Endothelial cell (in vitro differentiated cells): ENCODE measurements at regions not wholly inside any gene's neighbourhood (a gene's known extent, or its start where the extent isn't known, plus 50 kb on each side); places are given as distances from the start of the nearest gene placed in this dataset.

Experiments
- DNase-seq: peaks from one replicate; pipeline ENCODE4 v3.0.0; 2021; ENCODE audit warnings: low spot score
- H3K27ac Mint-ChIP-seq: one replicate; pipeline ENCODE4 v1.8.0; 2021; ENCODE audit warnings: mixed read lengths, inconsistent platforms; ENCODE audit not compliant: unreplicated experiment
- H3K27me3 Mint-ChIP-seq: one replicate; pipeline ENCODE4 v1.8.0; 2021; ENCODE audit warnings: mild to moderate bottlenecking, moderate library complexity, mixed read lengths, inconsistent platforms; ENCODE audit not compliant: unreplicated experiment
- H3K36me3 Mint-ChIP-seq: one replicate; pipeline ENCODE4 v1.8.0; 2021; ENCODE audit warnings: mild to moderate bottlenecking, low read depth, mixed read lengths, inconsistent platforms; ENCODE audit not compliant: unreplicated experiment
- H3K4me1 Mint-ChIP-seq: one replicate; pipeline ENCODE4 v1.8.0; 2021; ENCODE audit warnings: mild to moderate bottlenecking, mixed read lengths, inconsistent platforms; ENCODE audit not compliant: unreplicated experiment
- H3K4me3 Mint-ChIP-seq: one replicate; pipeline ENCODE4 v1.8.0; 2021; ENCODE audit warnings: mild to moderate bottlenecking, mixed read lengths, inconsistent platforms; ENCODE audit not compliant: unreplicated experiment
- H3K9me3 Mint-ChIP-seq: one replicate; pipeline ENCODE4 v1.8.0; 2021; ENCODE audit warnings: mixed read lengths, inconsistent platforms; ENCODE audit not compliant: unreplicated experiment
- TF ChIP-seq, protein P1 (sequence below): fragments of 200-600 bp; sonication (generic); IDR thresholded peaks from one replicate; pipeline ENCODE4 v1.5.0; 2021; ENCODE audit warnings: antibody characterized with exemption; ENCODE audit not compliant: unreplicated experiment

DNA sequence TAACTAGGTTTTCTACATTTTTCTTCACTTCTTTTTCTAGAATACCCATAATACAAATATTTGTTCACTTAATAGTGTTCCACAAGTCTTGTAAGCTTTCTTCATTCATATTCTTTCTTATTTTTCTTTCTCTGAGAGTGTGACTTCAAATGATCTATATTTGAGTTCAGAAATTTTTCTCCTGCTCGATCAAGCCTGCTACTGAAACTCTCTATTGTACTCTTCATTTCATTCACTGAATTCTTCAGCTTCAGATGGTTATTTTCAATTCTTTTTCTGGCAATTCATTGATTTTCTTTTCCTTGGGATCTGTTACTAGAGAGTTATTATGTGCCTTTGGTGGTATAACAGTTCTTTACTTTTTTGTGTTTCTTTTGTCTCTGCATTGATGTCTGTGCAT is 82.5 kb upstream of the CAMK1G start:
- Mint-ChIP-seq H3K4me3 (no peak overlapping the region), H3K27me3 (no peaks in the 10 kb centered on the region), H3K36me3 (no peaks in the 10 kb centered on the region), H3K27ac (no peak overlapping the region), H3K4me1 (peaks cover 5% of the 10 kb centered on the region), H3K9me3 (no peaks in the 10 kb centered on the region)
- TF ChIP-seq, protein P1, sequence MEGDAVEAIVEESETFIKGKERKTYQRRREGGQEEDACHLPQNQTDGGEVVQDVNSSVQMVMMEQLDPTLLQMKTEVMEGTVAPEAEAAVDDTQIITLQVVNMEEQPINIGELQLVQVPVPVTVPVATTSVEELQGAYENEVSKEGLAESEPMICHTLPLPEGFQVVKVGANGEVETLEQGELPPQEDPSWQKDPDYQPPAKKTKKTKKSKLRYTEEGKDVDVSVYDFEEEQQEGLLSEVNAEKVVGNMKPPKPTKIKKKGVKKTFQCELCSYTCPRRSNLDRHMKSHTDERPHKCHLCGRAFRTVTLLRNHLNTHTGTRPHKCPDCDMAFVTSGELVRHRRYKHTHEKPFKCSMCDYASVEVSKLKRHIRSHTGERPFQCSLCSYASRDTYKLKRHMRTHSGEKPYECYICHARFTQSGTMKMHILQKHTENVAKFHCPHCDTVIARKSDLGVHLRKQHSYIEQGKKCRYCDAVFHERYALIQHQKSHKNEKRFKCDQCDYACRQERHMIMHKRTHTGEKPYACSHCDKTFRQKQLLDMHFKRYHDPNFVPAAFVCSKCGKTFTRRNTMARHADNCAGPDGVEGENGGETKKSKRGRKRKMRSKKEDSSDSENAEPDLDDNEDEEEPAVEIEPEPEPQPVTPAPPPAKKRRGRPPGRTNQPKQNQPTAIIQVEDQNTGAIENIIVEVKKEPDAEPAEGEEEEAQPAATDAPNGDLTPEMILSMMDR: no peak
- DNase-seq: no peak

DNA sequence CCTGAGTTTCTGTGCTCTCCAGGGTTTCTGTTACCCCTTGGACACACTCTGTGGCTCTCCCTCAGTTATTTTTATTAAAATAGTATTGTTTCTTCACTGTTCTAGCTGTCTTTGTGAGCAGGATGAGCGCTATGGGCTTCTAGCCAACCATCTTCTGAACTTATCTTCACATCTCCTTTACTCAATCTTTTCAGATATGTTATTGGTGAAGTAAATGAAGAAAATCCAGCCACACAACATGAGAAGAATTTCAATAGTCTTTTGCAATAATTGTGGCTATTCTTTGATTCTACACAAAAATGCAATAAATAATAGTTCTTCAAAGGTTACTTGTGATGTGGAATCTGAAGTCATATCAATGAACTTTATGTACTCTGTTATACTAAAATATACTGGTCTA is 80.3 kb upstream of the CAMK1G start:
- DNase-seq: no peak
- peaks cover 5% of the 10 kb centered on the region for H3K4me1 Mint-ChIP-seq
- H3K27me3 Mint-ChIP-seq: no peaks in the 10 kb centered on the region

DNA sequence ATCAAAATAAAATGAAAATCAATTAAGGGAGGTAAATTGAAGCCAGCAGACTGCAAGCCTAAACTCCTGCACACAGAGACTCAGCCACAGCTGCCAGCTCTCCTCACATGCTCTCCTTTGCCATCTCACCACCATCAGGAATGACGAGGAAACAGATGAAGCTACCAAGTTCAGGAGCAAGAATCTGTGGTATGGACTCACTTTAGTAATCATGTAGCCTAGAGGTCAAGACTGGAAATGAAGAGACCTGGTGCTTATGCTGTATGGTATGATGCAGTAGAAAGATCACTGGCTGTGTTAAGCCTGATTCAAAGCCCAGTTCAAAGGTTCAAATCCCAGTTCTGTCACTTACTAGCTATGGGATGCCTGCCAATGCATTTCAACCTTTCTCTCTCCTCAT is 78.9 kb upstream of the CAMK1G start:
- TF ChIP-seq, protein P1: no peak
- DNase-seq: no peak
- Mint-ChIP-seq H3K27me3 (no peaks in the 10 kb centered on the region), H3K4me1 (peaks cover 5% of the 10 kb centered on the region), H3K9me3 (no peaks in the 10 kb centered on the region), H3K36me3 (no peaks in the 10 kb centered on the region), H3K4me3 (no peak overlapping the region), H3K27ac (no peak overlapping the region)

More for the DNA sequence above, 80.3 kb upstream of the CAMK1G start:
- Mint-ChIP-seq H3K9me3 (no peaks in the 10 kb centered on the region), H3K27ac (no peak overlapping the region), H3K36me3 (no peaks in the 10 kb centered on the region), H3K4me3 (no peak overlapping the region)
- TF ChIP-seq, protein P1: no peak

DNA sequence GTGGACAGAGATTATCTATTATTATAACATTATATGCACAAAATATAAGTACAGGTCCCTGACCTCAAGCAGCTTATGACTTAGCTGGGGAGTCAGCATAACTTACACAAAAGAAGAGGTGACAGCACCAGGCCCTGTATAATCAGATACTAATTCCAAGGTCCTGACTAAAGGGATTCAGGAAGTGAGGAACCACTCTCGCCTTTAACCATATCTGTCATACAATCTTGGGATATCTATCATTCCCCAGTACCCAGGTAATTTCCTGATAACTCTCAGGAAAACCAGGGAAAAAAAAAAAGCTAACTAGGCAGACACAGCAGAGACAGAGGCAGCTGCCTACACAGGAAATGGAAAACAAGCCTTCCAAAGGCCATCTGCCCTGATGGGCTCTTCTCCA is 78.5 kb upstream of the CAMK1G start:
- Mint-ChIP-seq H3K27ac (no peak overlapping the region), H3K36me3 (no peaks in the 10 kb centered on the region), H3K9me3 (no peaks in the 10 kb centered on the region), H3K27me3 (no peaks in the 10 kb centered on the region), H3K4me3 (no peak overlapping the region), H3K4me1 (peaks cover 5% of the 10 kb centered on the region)
- TF ChIP-seq, protein P1: no peak
- no peak for DNase-seq

DNA sequence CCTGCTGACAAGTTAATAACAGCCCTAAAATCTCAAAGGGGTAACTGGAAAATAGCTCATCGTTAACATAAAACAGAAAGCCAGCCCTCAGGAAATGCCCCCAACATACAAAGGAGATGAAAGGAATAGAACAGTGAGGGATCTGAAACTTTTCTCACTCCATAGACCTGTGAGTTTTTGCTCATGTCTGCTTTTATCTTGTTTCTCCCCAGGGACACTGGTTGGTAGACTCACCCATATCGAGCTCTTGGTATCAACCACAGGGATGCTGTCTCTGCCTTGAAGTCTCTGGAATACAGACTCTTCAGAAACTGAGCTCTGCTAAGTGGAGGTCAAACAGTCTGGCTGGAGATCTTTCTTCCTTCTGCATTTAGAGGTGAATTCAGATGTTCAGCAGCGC is 77.4 kb upstream of the CAMK1G start:
- Mint-ChIP-seq H3K4me1 (peaks cover 5% of the 10 kb centered on the region), H3K9me3 (no peaks in the 10 kb centered on the region), H3K36me3 (no peaks in the 10 kb centered on the region), H3K4me3 (no peak overlapping the region), H3K27ac (no peak overlapping the region), H3K27me3 (no peaks in the 10 kb centered on the region)
- TF ChIP-seq, protein P1: no peak
- no peak for DNase-seq
